Neuronal stem cell (in vitro differentiated cells): ENCODE measurements at regions not wholly inside any gene's neighbourhood (a gene's known extent, or its start where the extent isn't known, plus 50 kb on each side); places are given as distances from the start of the nearest gene placed in this dataset.

ENCODE experiments used
- DNase-seq: peaks from one replicate; pipeline ENCODE4 v3.0.0-alpha.2; 2013; ENCODE audit warnings: low spot score
- H2AFZ ChIP-seq: one replicate; pipeline ENCODE4 v1.6.1; 2013; ENCODE audit warnings: mild to moderate bottlenecking, low read length, inconsistent platforms
- H2AK5ac ChIP-seq: 2 replicates; pipeline ENCODE4 v1.6.1; 2013; ENCODE audit warnings: low read depth, mild to moderate bottlenecking, inconsistent platforms, low read length, moderate library complexity, mixed read lengths
- H2BK120ac ChIP-seq: 2 replicates; pipeline ENCODE4 v1.6.1; 2013; ENCODE audit warnings: low read depth, mild to moderate bottlenecking, inconsistent platforms, low read length, moderate library complexity, mixed read lengths
- H2BK12ac ChIP-seq: one replicate; pipeline ENCODE4 v1.6.1; 2013; ENCODE audit warnings: low read length, inconsistent platforms
- H2BK15ac ChIP-seq: 2 replicates; pipeline ENCODE4 v1.6.1; 2013; ENCODE audit warnings: mild to moderate bottlenecking, low read length, inconsistent platforms, mixed read lengths
- H2BK5ac ChIP-seq: one replicate; pipeline ENCODE4 v1.6.1; 2013; ENCODE audit warnings: inconsistent platforms, mild to moderate bottlenecking, low read length, moderate library complexity
- H3K14ac ChIP-seq: one replicate; pipeline ENCODE4 v1.6.1; 2013; ENCODE audit warnings: low read length, inconsistent platforms
- H3K18ac ChIP-seq: 2 replicates; pipeline ENCODE4 v1.6.1; 2013; ENCODE audit warnings: low read length, inconsistent platforms
- H3K23ac ChIP-seq: 2 replicates; pipeline ENCODE4 v1.6.1; 2013; ENCODE audit warnings: low read depth, mild to moderate bottlenecking, mixed read lengths, low read length, inconsistent platforms; ENCODE audit not compliant: poor library complexity
- H3K27ac ChIP-seq: replicated peaks from 3 replicates; pipeline ENCODE4 v1.5.1; 2013; ENCODE audit warnings: low read length, inconsistent platforms
- H3K27me3 ChIP-seq, 3 experiments: 2 replicates each; pipeline ENCODE4 v1.6.1; 2013; ENCODE audit warnings: low read length in 3 of 3, mild to moderate bottlenecking in 2 of 3, inconsistent platforms in 1 of 3, low read depth in 1 of 3, mixed read lengths in 1 of 3, moderate library complexity in 1 of 3; ENCODE audit not compliant: control insufficient read depth in 3 of 3, insufficient read depth in 3 of 3
- H3K36me3 ChIP-seq, 2 donors: replicated peaks in 1 of 2; 2 replicates each; pipeline ENCODE4 v1.6.1; 2013; ENCODE audit warnings: low read length in 2 of 2; ENCODE audit not compliant: control insufficient read depth in 2 of 2, insufficient read depth in 2 of 2
- H3K4ac ChIP-seq: 2 replicates; pipeline ENCODE4 v1.6.1; 2013; ENCODE audit warnings: inconsistent platforms, mild to moderate bottlenecking, low read length, moderate library complexity
- H3K4me1 ChIP-seq, 2 donors: 1 replicate in 1 of 2; 2 replicates in 1 of 2; pipeline ENCODE4 v1.6.1; 2013; ENCODE audit warnings: low read length in 2 of 2, low read depth in 1 of 2; ENCODE audit not compliant: control insufficient read depth in 2 of 2, insufficient read depth in 1 of 2
- H3K4me2 ChIP-seq: one replicate; pipeline ENCODE4 v1.6.1; 2013; ENCODE audit warnings: mild to moderate bottlenecking, low read length, inconsistent platforms; ENCODE audit not compliant: insufficient read depth, poor library complexity, severe bottlenecking
- H3K4me3 ChIP-seq, 2 donors: 2 replicates each; pipeline ENCODE4 v1.5.1; 2013; ENCODE audit warnings: low read length in 2 of 2, mild to moderate bottlenecking in 2 of 2, inconsistent platforms in 1 of 2, moderate library complexity in 1 of 2
- H3K79me1 ChIP-seq: one replicate; pipeline ENCODE4 v1.6.1; 2013; ENCODE audit warnings: low read depth, mild to moderate bottlenecking, inconsistent platforms, low read length, moderate library complexity
- H3K9ac ChIP-seq: one replicate; pipeline ENCODE4 v1.6.1; 2013; ENCODE audit warnings: mild to moderate bottlenecking, low read depth, low read length, inconsistent platforms; ENCODE audit not compliant: poor library complexity
- H3K9me3 ChIP-seq, 2 donors: replicated peaks in 1 of 2; 2 replicates each; pipeline versions ENCODE3 to v1.6.1; 2013; ENCODE audit warnings: low read length in 2 of 2, mild to moderate bottlenecking in 2 of 2, inconsistent platforms in 1 of 2, low read depth in 1 of 2, mixed read lengths in 1 of 2, moderate library complexity in 1 of 2; ENCODE audit not compliant: control insufficient read depth in 2 of 2, insufficient read depth in 1 of 2
- H4K8ac ChIP-seq: one replicate; pipeline ENCODE4 v1.6.1; 2013; ENCODE audit warnings: low read depth, mild to moderate bottlenecking, inconsistent platforms, low read length, moderate library complexity
- H4K91ac ChIP-seq: one replicate; pipeline ENCODE4 v1.6.1; 2013; ENCODE audit warnings: low read length, low read depth, mild to moderate bottlenecking, inconsistent platforms; ENCODE audit not compliant: poor library complexity
- WGBS, 2 donors: extraction: QIAGEN DNeasy Blood & Tissue Kit; methylation state at CpG; one replicate each; pipeline ENCODE4 v1.1.7; 2013; ENCODE audit warnings: missing lambda C conversion rate in 2 of 2, mixed read lengths in 1 of 2; ENCODE audit not compliant: insufficient read length in 2 of 2, insufficient replicate concordance in 1 of 2; ENCODE audit errors: extremely low coverage in 2 of 2; 5-methylcytosine and 5-hydroxymethylcytosine counted together

GRCh38 chr10:3361640-3362039 lies 189.1 kb upstream of the PITRM1 start:
- no peak overlapping the region for H4K8ac ChIP-seq
- H3K9ac ChIP-seq, result no peak overlapping the region
- no peak overlapping the region for H3K18ac ChIP-seq
- no peak overlapping the region for H4K91ac ChIP-seq
- no peak overlapping the region for H2AFZ ChIP-seq
- H2AK5ac ChIP-seq, result no peak overlapping the region
- H3K9me3 ChIP-seq, result peaks cover 7 to 14% of the 10 kb centered on the region in 2 donors
- H3K4me2 ChIP-seq, result no peak overlapping the region
- H2BK15ac ChIP-seq, result no peak overlapping the region
- H3K79me1 ChIP-seq, result no peaks in the 10 kb centered on the region
- H3K23ac ChIP-seq, result no peak overlapping the region
- no peak overlapping the region for H2BK5ac ChIP-seq
- no peak overlapping the region for H2BK120ac ChIP-seq
- H3K4me1 ChIP-seq, result no peaks in the 10 kb centered on the region
- no CpG with 5 or more reads among the region's 3 CpGs for WGBS, 2 donors
- no peak overlapping the region for H3K4ac ChIP-seq
- no peak overlapping the region for H3K14ac ChIP-seq
- H3K4me3 ChIP-seq, result no peak overlapping the region
- H3K36me3 ChIP-seq, result no peaks in the 10 kb centered on the region
- H3K27ac ChIP-seq, result no peak overlapping the region
- DNase-seq, result no peak
- H2BK12ac ChIP-seq, result no peak overlapping the region
- H3K27me3 ChIP-seq, result no peaks in the 10 kb centered on the region

- Histone ChIP-seq H3K4me3 (no peak overlapping the region), H3K9ac (no peak overlapping the region), H3K4me2 (no peak overlapping the region), H2BK120ac (no peak overlapping the region), H3K27me3 (no peaks in the 10 kb centered on the region), H4K8ac (no peak overlapping the region), H4K91ac (no peak overlapping the region), H3K14ac (no peak overlapping the region), H3K4ac (no peak overlapping the region), H3K18ac (no peak overlapping the region), H2BK15ac (no peak overlapping the region), H3K79me1 (no peaks in the 10 kb centered on the region), H3K23ac (no peak overlapping the region), H2AFZ (no peak overlapping the region), H3K36me3 (no peaks in the 10 kb centered on the region), H3K4me1 (no peaks in the 10 kb centered on the region), H2BK5ac (no peak overlapping the region), H3K9me3 (peaks cover 8 to 14% of the 10 kb centered on the region in 2 donors), H3K27ac (no peak overlapping the region), H2AK5ac (no peak overlapping the region), H2BK12ac (no peak overlapping the region)
- no CpG with 5 or more reads among the region's 4 CpGs for WGBS, 2 donors
- no peak for DNase-seq
These were observed 185.2 kb upstream of the PITRM1 start for GRCh38 chr10:3357737-3358136.

- Histone ChIP-seq H3K4me2 (no peak overlapping the region), H4K8ac (no peak overlapping the region)
- WGBS, 2 donors, result no CpG with 5 or more reads among the region's 9 CpGs
These were observed 183.0 kb upstream of the PITRM1 start for GRCh38 chr10:3355536-3355935.

GRCh38 chr10:3354174-3354900 lies 181.8 kb upstream of the PITRM1 start:
- H3K4me3 ChIP-seq, result no peak overlapping the region
- no peak overlapping the region for H3K27ac ChIP-seq
- no CpG with 5 or more reads among the region's 3 CpGs for WGBS, 2 donors

More at GRCh38 chr10:3355536-3355935, 183.0 kb upstream of the PITRM1 start:
- Histone ChIP-seq H3K4me3 (no peak overlapping the region), H3K14ac (no peak overlapping the region), H4K91ac (no peak overlapping the region), H3K18ac (no peak overlapping the region), H3K27ac (no peak overlapping the region), H3K4me1 (no peaks in the 10 kb centered on the region), H3K4ac (no peak overlapping the region), H2AK5ac (no peak overlapping the region), H3K79me1 (no peaks in the 10 kb centered on the region), H3K9me3 (peaks cover 4 to 6% of the 10 kb centered on the region in 2 donors), H2AFZ (no peak overlapping the region), H3K9ac (no peak overlapping the region), H3K27me3 (no peaks in the 10 kb centered on the region), H3K23ac (no peak overlapping the region), H2BK5ac (no peak overlapping the region), H2BK12ac (no peak overlapping the region), H3K36me3 (no peaks in the 10 kb centered on the region), H2BK120ac (no peak overlapping the region), H2BK15ac (no peak overlapping the region)
- DNase-seq, result no peak

More at GRCh38 chr10:3354174-3354900, 181.8 kb upstream of the PITRM1 start:
- Histone ChIP-seq H3K4me2 (no peak overlapping the region), H4K8ac (no peak overlapping the region), H2BK12ac (no peak overlapping the region), H2BK15ac (no peak overlapping the region), H3K36me3 (no peaks in the 10 kb centered on the region), H3K9ac (no peak overlapping the region), H3K23ac (no peak overlapping the region), H3K4ac (no peak overlapping the region), H3K14ac (no peak overlapping the region), H3K27me3 (no peaks in the 10 kb centered on the region), H4K91ac (no peak overlapping the region), H2AFZ (no peak overlapping the region), H3K4me1 (no peaks in the 10 kb centered on the region), H3K9me3 (peaks cover 2 to 4% of the 10 kb centered on the region in 2 donors), H3K79me1 (no peaks in the 10 kb centered on the region), H2BK120ac (no peak overlapping the region), H3K18ac (no peak overlapping the region), H2AK5ac (no peak overlapping the region), H2BK5ac (no peak overlapping the region)
- DNase-seq, result no peak
